ENCODE measurements at regions not wholly inside any gene's neighbourhood (a gene's known extent, or its start where the extent isn't known, plus 50 kb on each side); places are given as distances from the start of the nearest gene placed in this dataset.

- DNase-seq (ENCODE audit: low read depth) = no peak
Observed at GRCh38 chr16:86367291-86368072, 142.8 kb upstream of the FOXF1 start.

GRCh38 chr16:86368261-86368660, 142.1 kb upstream of the FOXF1 start:
- DNase-seq (ENCODE audit: low read depth) = no peak

GRCh38 chr16:86370062-86370461, 140.3 kb upstream of the FOXF1 start:
- no peak for DNase-seq (ENCODE audit: low read depth)

DNA sequence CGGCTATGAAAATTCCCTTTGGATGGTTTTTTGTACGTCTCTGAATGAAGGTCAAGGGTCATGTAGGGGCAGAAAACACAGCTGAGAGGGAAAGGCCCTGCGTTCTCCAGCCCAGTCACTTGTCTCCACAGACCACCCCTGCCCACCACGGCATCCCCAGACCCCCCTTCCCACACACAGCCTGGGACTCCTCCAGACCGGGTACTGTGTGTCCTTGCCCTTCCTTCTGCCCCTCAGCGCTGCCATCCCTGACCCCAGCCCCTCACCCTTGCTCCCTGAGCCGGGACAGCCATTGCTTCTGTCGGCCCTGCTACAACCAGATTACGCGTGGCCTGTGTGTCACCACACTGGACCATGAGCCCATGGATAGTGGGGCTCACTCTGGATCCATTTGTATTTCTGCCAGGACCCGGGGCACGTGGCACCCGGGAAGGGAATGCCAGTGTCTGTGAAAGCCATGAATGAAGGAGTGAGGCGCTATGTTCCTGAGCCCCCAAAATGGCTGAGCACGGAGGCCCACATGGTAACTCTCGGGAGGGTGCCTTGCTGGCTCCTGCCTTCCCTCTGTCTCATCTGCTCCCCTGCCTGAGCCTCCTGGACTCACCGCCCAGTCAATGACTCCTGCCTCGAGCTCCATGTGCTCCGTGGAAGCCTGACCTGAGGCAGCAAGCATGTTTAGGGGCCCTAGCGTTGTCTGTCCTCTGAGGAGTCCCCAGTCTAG, 139.1 kb upstream of the FOXF1 start:
- no peak for DNase-seq (ENCODE audit: low read depth)

DNA sequence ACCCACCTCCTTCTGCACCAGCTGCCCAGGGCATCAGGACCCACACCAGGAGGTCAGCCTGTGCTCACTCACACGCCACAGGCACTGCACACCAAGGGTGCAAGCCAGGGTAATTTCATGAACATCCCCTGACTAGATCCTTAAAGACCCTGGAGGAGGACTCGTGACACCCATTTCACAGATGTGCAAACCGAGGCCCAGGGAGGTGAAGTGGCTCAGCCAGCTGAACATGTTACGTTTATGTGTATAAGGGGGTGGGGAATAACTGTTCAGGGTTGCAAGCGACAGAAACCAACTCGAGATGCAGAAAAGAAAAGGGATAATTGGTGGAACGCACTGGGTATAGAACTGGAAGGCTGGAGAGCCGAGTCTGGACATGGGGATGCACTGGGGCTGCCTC, 138.1 kb upstream of the FOXF1 start:
- no peak for DNase-seq (ENCODE audit: low read depth)

DNA sequence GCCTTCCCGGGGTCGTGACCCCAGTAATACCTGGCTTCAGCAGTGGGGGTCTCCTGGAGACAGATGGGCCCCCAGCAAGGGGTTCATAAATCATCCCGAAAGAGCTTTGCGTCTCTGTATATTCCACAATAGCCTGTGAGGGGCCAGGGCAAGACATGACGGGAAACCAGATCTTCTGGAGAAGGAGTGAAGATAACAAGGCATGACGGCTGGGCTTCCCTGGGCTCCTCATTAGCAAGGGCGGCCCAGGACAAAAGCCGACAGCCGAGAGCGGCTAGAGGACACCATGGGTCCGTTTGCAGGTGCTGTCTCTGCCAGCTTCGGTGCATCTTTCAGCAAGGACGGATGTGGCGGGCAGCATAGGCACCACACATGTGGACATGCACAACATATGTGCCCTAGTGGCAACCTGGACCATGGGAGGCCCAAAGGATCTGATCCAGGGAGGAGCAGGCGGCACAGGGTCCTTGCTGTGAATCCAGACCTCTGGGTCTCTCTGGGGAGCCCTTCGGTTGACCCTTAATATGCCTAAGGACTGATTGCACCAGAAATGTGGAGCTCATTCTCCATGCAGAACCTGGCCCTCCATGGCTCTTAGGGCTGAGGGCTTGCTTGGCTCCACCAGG, 136.9 kb upstream of the FOXF1 start:
- no peak for DNase-seq (ENCODE audit: low read depth)

DNA sequence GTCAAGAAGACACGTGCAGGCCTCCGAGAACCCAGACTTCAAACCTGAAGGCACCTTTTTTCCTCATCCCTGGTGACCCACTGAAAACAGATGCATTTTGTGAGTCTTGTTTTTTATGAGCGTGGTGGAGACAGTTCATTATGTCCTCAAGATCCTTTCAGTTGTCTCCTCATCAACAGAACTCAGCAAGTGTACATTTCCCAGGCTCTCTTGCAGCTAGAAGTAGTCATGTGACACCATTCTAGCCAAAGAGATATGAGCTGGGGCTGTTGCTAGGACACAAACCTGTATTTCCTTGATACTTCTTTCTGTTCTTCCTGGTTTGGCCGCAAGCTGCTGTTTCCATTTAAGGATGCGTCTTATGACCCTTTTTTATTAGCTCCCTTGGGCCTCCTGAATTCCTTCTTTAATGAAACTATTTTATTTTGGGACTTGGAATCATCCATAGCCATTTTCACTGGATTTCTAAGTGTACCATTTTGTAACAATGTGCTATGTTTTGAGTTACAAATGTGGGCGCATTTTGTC, 135.7 kb upstream of the FOXF1 start:
- no peak for DNase-seq (ENCODE audit: low read depth)

GRCh38 chr16:86375364-86375763, 135.0 kb upstream of the FOXF1 start:
- DNase-seq (ENCODE audit: low read depth) = no peak

- no peak for DNase-seq (ENCODE audit: low read depth)
Observed at GRCh38 chr16:86375851-86376250, 134.5 kb upstream of the FOXF1 start.

DNA sequence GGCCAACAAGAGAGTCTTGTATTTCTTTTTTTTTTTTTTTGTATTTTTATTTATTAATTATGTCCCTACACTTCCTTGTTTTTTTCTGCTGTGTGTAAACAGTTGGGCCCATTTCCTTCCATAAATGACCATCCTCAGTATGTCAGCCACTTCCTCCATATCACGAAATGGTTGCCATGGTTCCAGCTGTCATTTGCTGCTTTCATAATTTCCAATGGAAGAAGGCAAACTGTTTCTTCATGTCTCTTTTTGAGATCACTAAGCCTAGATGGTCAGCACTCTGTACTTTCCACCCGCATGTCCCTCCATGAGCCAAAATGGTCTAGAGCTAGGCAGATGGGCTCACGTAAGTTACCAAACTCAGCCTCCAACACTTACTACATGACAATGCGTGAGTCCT, 133.5 kb upstream of the FOXF1 start:
- no peak for DNase-seq (ENCODE audit: low read depth)

GRCh38 chr16:86377251-86378022, 132.9 kb upstream of the FOXF1 start:
- no peak for DNase-seq (ENCODE audit: low read depth)

DNA sequence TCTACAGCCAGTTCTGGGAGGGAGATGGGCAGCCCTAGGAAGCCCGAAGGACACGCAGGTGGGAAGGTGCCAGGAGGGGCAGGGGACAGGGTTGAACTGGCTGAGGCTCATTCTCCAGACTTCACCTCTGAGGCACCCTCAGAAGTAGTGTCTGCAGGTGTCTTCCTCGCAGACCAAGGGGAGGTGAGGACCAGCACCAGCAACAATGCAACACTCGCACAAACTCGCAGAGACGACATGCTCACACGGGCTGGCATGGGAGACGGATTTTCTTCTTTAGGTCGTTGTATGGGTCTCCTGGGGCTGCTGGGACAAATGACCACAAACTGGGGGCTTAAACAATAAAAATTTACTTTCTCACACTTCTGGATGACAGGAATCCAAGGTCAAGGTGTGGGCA, 132.2 kb upstream of the FOXF1 start:
- DNase-seq (ENCODE audit: low read depth) = no peak

- DNase-seq (ENCODE audit: low read depth) = no peak
Observed at GRCh38 chr16:86378831-86379504, 131.4 kb upstream of the FOXF1 start.

GRCh38 chr16:86379505-86379846, 130.9 kb upstream of the FOXF1 start:
- no peak for DNase-seq (ENCODE audit: low read depth)

- DNase-seq (ENCODE audit: low read depth) = no peak
Observed at GRCh38 chr16:86380030-86380429, 130.3 kb upstream of the FOXF1 start.

- no peak for DNase-seq (ENCODE audit: low read depth)
Observed at GRCh38 chr16:86381491-86381890, 128.8 kb upstream of the FOXF1 start.

DNA sequence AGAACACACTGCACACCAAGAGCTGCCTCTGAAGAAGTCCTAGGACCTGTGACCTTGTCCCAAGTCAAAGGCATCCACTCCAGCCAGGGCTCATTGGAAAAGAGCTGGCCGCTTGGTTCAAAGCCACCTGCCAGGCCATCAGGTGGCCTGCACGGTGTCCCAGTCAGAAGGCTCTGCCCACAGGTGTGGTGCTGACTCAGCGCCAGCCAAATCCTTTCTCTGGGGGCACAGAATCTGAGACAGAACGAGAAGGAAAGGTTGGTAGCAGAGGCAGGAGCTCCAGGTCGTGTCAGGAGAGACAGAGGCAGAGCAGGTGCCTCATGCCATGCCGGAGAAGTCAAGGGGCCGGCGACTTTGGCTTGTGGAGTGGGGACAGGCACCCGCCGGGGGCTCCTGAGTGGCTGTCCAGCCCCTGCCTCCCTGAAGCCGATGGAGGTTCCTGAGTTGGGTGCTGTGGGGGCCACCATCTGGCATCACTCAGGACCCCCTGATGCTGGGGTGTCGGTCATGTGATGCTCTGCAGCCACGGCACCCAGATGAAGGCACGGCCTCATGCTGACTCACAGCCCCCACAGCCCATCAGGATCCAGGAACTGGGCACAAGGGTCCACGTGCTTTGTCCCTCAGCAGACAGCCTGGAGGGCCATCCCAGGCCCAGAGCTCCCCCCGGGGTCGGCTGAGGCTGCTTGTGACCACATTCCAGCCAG, 128.1 kb upstream of the FOXF1 start:
- DNase-seq (ENCODE audit: low read depth) = no peak

- DNase-seq (ENCODE audit: low read depth) = no peak
Observed at GRCh38 chr16:86382774-86383407, 127.4 kb upstream of the FOXF1 start.

GRCh38 chr16:86383488-86384262, 126.7 kb upstream of the FOXF1 start:
- no peak for DNase-seq (ENCODE audit: low read depth)

DNA sequence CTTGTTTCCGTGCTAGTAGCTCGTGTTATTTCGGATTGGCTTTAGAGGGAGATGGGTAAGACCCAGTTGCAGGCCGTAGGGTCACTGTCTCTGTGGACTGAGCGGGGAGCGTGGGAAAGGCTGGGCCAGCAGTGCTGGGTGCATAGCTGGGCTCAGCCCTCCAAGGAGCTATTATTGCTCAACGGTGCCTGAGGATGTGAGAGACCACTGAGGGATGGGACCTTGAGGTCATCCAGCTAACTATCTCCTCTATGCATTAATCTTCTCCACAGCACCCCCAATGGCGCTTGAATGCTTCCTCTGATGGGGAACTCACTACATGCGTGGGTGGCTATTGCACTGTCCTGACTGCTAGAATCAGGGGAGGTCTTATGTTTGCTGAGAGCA, 126.1 kb upstream of the FOXF1 start:
- DNase-seq (ENCODE audit: low read depth) = no peak
